NCI-H446 treated with DMSO at 0.1 percent for 48 hours (cell line): ENCODE measurements at regions not wholly inside any gene's neighbourhood (a gene's known extent, or its start where the extent isn't known, plus 50 kb on each side); places are given as distances from the start of the nearest gene placed in this dataset.
"Not testable (repeated sequence)": the region's sequence is repeated elsewhere in the genome, so short reads cannot be mapped to it uniquely, and the experiment has no call there.

ENCODE experiments used
- DNase-seq: peaks from one replicate; lab custom pipeline; 2025; lab: John Stamatoyannopoulos, UW

DNA sequence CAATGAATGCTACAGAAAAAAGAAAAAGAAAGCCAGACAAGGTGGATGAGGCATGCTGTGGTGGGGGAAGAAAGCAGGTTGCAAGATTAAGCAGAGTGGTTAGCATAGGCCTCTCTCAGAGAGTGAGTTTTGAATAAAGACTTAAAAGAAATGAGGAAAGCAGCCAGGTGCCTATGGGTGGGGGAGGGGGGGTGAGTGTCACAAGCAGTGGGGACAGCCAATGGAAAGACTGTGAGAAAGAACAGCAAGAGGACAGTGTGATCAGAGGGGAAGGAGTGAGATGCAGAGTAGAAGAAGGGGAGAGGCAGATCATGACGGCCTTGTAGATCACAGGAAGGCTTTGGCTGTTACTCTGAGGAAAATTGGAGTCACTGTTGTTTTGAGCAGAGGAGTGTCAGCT, 162.5 kb downstream of the SOX3 start:
- DNase-seq, result no peak

DNA sequence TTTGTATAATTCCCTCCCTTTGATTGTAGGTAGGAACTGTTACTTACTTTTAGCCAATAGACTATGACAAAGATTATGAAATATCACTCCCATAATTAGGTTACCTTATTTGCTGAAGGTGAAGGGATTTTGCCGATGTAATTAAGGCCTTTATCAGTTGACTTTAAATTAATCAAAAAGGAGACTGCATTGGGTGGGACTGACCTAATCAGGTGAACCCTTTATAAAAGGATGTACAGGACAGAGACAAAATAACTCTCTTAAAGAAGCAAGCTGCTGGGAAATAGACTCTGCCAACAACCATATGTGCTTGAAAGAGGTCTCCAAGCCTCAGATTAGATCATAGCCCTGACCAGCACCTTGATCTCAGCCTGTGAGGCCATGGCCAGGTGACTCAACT, 167.6 kb downstream of the SOX3 start:
- no peak for DNase-seq

- no peak for DNase-seq
Observed at GRCh38 chrX:140318296-140318695, 186.6 kb downstream of the SOX3 start.

GRCh38 chrX:140317462-140317861, 187.4 kb downstream of the SOX3 start:
- no peak for DNase-seq

DNA sequence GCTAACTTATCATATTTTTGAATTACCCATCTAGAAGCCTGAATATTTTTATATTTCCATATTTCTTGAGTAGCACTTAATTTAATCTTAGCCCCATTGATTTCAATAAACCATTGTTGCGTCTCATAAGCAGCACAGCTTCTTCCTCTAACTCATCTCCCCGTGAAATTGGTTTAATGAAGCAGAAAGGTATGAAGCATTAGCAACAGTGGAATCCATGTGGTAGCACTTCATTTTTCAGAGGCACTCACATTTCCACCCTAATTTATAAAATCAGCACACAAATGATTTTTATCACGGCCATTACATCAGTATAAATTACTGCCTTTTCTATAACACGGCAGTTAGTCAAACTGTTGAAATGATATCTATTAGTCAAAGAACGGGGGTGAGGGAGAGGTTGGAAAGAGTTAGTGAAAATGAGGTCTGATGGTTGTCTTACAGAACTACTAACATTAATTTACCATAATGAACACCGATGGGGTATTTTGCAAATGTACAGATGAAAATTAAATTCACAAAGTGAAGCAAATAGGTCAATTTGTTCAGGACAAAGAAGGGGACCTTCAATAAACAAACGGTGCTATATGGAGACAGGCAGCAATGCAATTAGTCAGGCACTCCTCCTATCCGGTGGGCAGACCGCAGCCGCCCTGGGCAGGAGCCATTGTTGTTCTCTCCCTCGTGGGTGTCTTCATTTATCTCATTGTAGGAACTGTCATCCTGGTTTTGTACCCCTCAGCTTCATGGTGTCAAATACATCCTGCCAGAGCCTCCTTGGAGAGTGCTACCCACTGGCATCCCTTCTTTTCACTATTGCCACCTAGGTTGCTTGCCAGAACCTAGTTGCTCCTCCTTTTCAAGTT, 205.7 kb downstream of the SOX3 start:
- no peak for DNase-seq

GRCh38 chrX:140297273-140297672, 207.6 kb downstream of the SOX3 start:
- DNase-seq, result no peak

- no peak for DNase-seq
Observed at GRCh38 chrX:140292961-140293360, 211.9 kb downstream of the SOX3 start.

DNA sequence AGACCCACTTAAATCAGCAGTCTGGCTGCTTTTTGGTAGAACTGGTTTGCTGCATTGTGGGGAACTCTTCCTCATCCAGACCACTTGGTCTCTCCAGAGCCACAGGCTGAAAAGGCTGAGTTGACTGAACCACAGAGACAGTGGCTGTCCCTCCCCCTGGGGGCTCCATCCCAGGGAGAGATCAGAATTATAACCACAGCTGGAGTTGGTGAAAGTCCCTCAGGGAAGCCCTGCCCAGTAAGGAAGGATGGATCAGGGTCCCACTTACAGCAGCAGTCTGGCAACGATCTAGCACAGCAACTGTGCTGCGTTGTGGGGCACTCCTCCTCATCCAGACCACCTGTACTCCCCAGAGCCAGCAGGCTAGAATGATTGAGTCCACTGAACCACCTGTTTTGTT, 212.7 kb downstream of the SOX3 start:
- DNase-seq, result no peak

DNA sequence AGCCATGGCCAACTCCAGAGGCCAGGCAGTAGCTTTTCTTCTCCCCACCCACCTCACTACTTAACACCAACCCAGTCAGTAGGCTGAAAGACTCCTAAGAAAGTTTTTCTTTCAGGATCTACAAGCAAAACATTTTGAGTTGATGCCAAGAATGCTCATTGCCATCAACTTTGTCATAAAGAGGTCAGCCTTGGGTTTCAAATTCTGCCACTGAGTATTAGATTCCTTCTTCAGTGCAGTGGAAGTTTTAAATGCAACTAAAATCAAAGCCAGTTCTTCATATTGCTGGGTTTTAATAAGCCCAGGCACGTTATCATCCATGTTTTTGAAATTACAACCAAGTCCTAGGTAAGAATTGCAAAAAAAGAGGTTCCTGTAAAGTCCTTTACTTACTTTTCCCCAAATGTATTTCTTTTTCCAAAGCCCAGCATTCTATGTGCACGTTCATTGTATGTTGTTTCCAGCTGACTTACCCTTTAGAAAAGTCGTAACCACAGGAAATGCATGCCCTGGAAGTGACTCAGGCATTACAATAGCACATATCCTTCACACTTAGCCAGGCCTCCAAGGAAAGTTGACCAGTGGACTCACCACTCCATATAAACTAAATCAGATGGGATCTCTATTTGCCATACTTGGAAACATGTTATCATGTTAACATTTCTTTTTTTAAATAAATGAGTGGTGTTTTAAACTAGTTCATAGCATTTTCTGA, 229.9 kb downstream of the SOX3 start:
- DNase-seq, result no peak

DNA sequence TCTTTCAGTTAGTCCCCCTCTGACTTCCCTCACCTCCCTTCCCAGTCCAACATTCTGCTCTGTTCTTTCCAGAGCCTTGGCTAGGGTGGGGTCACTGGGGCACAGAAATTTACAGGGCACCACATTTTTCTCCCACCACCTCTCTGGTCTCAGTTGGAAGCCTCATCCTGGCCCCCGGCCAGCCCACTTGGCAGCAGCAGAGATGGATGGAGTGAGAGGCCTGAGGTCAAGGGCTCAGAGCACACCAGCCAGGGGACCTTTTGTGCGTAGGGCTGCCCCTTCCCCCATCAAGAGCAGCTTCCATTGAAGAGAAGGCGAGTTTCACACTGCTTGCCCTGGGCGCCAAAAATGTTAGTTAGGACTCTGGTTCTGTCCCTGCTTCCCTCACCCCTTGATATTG, 230.9 kb downstream of the SOX3 start:
- DNase-seq, result no peak

DNA sequence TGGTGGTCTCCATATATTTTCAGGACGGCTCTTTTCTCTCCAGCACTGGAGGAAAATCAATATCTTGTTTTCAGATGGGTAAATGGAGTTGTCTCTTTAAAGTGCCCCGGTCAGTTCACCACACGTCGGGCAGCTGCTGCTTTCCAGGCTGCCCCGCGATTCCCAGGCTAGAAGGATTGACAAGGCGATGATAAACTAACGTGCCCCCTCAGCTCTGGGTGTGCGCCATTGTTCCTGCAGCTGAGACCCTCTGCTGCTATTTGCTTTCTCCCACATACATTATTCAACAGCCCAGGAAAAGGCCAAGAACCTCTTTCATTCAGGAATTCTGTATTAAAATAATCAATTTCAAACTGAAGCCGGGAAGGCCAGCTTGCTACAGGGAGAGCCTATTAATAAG, 254.5 kb downstream of the SOX3 start:
- DNase-seq, result no peak

GRCh38 chrX:140249088-140249487, 255.8 kb downstream of the SOX3 start:
- no peak for DNase-seq

DNA sequence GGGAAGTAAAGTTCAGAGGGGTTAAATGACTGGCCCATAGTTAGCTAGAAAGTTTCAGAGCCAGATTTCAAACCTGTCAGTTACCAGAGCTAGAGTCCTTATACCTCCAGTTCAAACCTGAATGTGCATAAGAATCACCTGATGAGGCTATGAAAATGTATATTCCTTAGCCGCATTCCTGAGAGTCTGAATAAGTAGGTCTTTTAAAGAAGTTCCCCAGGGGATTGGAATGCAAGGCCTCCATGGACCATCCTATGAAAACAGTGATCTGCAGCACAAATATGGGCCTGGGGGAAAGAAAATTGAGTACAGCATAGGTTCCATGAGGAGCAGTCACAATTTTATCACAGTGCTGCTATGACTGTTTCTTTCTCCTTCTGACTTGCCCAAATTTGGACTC, 263.9 kb upstream of the CXorf66 start:
- DNase-seq, result no peak

GRCh38 chrX:140226037-140226436, 260.7 kb upstream of the CXorf66 start:
- not testable (repeated sequence) for DNase-seq

DNA sequence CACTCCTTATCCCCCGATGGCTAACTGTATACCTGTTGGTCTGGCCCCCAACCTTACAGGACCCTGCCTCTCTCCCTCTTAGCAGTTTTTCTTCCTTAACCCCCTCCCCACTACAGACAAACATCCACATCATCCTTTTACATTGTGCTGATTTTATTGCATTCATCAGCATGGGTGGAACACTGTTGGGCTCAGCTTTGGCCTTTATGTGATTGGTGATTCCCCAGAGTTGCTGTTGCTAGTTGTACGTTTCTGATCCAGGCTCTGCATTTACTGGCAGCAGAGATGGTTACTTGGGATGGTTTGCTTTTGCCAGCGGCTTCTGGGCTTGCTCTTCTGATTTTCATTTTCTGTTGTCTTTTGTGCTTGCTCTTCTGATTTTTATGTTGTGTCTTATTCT, 250.6 kb upstream of the CXorf66 start:
- DNase-seq, result not testable (repeated sequence)

DNA sequence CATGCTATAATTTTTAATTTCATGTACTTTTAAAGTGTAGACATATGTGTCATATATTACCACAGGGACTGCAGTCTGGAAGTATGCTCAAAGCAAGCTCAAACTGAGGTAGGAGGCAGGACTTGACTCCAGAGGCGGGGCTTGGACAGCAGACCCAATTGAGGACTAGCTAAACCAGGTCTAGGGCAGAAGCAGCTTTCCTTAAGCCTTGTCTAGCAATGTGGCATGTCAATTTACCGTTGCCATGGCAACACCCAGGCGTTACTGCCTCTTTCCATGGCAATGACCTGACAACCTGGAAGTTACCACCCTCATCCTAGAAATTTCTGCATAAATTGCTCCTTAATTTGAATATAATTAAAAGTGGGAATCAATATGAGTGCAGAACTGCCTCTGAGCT, 249.2 kb upstream of the CXorf66 start:
- DNase-seq, result not testable (repeated sequence)

- DNase-seq, result no peak
Observed at GRCh38 chrX:140206657-140207056, 241.3 kb upstream of the CXorf66 start.

DNA sequence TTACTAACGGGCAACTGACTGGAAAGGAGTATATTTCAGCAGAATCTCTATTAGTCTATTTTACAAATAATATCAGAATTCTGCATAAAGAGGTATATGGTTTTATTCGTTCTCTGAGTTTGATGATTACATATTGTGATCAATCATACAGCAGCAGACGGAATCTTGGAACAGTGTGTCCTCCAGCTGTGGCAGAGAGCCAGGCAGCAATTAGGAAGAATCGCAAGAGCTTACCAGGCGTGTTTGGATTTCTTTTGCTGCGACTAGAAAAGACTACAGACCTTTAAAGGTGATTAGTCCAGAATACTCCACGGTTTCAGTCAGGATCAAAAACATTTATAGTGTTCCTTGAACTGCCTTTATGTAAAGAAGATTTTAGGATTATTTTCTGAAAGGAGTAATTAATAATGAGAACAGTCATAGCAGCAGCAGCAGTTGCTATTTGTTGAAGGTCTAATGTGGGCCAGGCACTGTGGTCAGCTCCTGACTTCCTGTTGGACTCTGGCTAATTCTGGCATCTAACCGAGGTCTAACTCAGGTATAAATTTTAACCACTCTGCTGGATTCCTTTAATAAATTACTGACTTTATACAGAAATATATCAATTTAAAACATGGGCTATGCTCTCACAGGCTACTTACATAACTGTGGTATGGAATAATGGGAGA, 225.3 kb upstream of the CXorf66 start:
- no peak for DNase-seq

- DNase-seq, result no peak
Observed at GRCh38 chrX:140180585-140180984, 215.3 kb upstream of the CXorf66 start.

DNA sequence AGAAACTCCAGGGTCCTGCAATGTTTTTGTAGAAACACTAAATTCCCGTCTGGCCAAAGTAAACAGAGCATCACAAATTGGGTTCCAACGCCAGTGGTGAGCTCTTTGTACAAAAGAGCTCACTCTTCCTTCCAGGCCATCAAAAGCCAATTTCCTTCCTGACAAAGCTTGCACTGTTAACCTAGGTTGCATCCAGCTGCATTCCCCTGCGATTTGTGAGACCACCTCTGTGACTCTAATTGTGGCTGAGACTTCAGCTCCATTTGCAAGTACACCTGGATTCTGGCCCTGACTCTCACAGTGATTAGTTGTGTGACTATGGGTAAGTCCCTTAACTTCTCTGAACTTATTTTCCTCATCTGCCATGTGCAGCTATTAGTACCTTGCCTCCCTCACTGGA, 212.5 kb upstream of the CXorf66 start:
- no peak for DNase-seq

DNA sequence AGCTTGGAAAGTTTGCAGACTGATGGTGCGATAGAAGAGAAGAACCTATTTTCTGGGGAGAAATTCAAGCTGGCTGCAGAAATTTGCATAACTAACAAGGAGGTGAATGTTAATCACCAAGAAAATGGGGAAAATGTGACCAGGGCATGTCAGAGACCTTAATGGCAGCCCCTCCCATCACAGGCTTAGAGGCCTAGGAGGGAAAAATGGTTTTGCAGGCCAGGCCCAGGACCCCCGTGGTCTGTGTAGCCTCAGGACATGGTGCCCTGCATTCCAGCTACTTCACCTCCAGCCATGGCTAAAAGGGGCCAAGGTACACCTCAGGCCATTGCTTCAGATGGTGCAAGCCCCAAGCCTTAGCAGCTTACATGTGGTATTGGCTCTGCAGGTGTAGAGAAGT, 207.1 kb upstream of the CXorf66 start:
- DNase-seq, result no peak

GRCh38 chrX:140167551-140167950, 202.2 kb upstream of the CXorf66 start:
- no peak for DNase-seq

GRCh38 chrX:140165849-140166248, 200.5 kb upstream of the CXorf66 start:
- DNase-seq, result no peak
